HL-60/S4 treated with retinoic acid at 250 ng/mL for 4 days and 3 days (cell line): ENCODE measurements at regions not wholly inside any gene's neighbourhood (a gene's known extent, or its start where the extent isn't known, plus 50 kb on each side); places are given as distances from the start of the nearest gene placed in this dataset.

Experiments used
- in situ Hi-C: fragments of 300-500 bp; cut with MboI; formaldehyde crosslinking; loops from 2 replicates; pipeline ENCODE4 v1.7.0; 2022; ENCODE audit warnings: low sequenced_read_pairs

- in situ Hi-C loops: no loop called here
Observed at GRCh38 chr9:87236546-87236945, 261.1 kb upstream of the DAPK1 start.

- in situ Hi-C loops: no loop called here
Observed at GRCh38 chr9:87237336-87237735, 260.3 kb upstream of the DAPK1 start.

- in situ Hi-C loops: no loop called here
Observed at GRCh38 chr9:87238545-87238944, 259.1 kb upstream of the DAPK1 start.

GRCh38 chr9:87239312-87239711 is 258.4 kb upstream of the DAPK1 start:
- in situ Hi-C loops: no loop called here

GRCh38 chr9:87243602-87244001 is 254.1 kb upstream of the DAPK1 start:
- in situ Hi-C loops: no loop called here

- in situ Hi-C loops: no loop called here
Observed at GRCh38 chr9:87245271-87245670, 252.4 kb upstream of the DAPK1 start.

- in situ Hi-C loops: no loop called here
Observed at GRCh38 chr9:87247097-87247496, 250.6 kb upstream of the DAPK1 start.

GRCh38 chr9:87249029-87249428 is 248.6 kb upstream of the DAPK1 start:
- in situ Hi-C loops: no loop called here

GRCh38 chr9:87250205-87250604 is 247.5 kb upstream of the DAPK1 start:
- in situ Hi-C loops: no loop called here

- in situ Hi-C loops: no loop called here
Observed at GRCh38 chr9:87255431-87256155, 242.1 kb upstream of the DAPK1 start.

- in situ Hi-C loops: no loop called here
Observed at GRCh38 chr9:87256973-87257372, 240.7 kb upstream of the DAPK1 start.

- in situ Hi-C loops: no loop called here
Observed at GRCh38 chr9:87259543-87260518, 237.8 kb upstream of the DAPK1 start.

- in situ Hi-C loops: no loop called here
Observed at GRCh38 chr9:87263291-87263690, 234.4 kb upstream of the DAPK1 start.

GRCh38 chr9:87266697-87267096 is 231.0 kb upstream of the DAPK1 start:
- in situ Hi-C loops: no loop called here

- in situ Hi-C loops: no loop called here
Observed at GRCh38 chr9:87267251-87268070, 230.2 kb upstream of the DAPK1 start.

GRCh38 chr9:87269296-87270176 is 228.1 kb upstream of the DAPK1 start:
- in situ Hi-C loops: no loop called here

- in situ Hi-C loops: no loop called here
Observed at GRCh38 chr9:87270221-87270847, 227.3 kb upstream of the DAPK1 start.

GRCh38 chr9:87270848-87271234 is 226.8 kb upstream of the DAPK1 start:
- in situ Hi-C loops: no loop called here

- in situ Hi-C loops: no loop called here
Observed at GRCh38 chr9:87271696-87272477, 225.8 kb upstream of the DAPK1 start.
